HuH-7 (cell line): ENCODE measurements at regions not wholly inside any gene's neighbourhood (a gene's known extent, or its start where the extent isn't known, plus 50 kb on each side); places are given as distances from the start of the nearest gene placed in this dataset.

Experiments used
- DNase-seq: peaks from one replicate; pipeline ENCODE4 v3.0.0; 2011; ENCODE audit warnings: low spot score

- DNase-seq = no peak
Measured at GRCh38 chr11:11173316-11174025, 179.6 kb downstream of the CSNK2A3 start.

GRCh38 chr11:11171854-11172253 is 181.2 kb downstream of the CSNK2A3 start:
- no peak for DNase-seq

- no peak for DNase-seq
Measured at GRCh38 chr11:11171285-11171684, 181.8 kb downstream of the CSNK2A3 start.

- no peak for DNase-seq
Measured at GRCh38 chr11:11170352-11171084, 182.5 kb downstream of the CSNK2A3 start.

- no peak for DNase-seq
Measured at GRCh38 chr11:11169715-11170351, 183.2 kb downstream of the CSNK2A3 start.

GRCh38 chr11:11167806-11168205 is 185.2 kb downstream of the CSNK2A3 start:
- DNase-seq = no peak

- DNase-seq = no peak
Measured at GRCh38 chr11:11164334-11164690, 188.7 kb downstream of the CSNK2A3 start.

- no peak for DNase-seq
Measured at GRCh38 chr11:11163669-11164333, 189.2 kb downstream of the CSNK2A3 start.

GRCh38 chr11:11163236-11163635 is 189.8 kb downstream of the CSNK2A3 start:
- DNase-seq = peak; percentile 26

GRCh38 chr11:11157185-11157584 is 195.9 kb downstream of the CSNK2A3 start:
- DNase-seq = peak; percentile 39

GRCh38 chr11:11155962-11156815 is 196.9 kb downstream of the CSNK2A3 start:
- DNase-seq = peak; percentile 56

- DNase-seq = no peak
Measured at GRCh38 chr11:11152877-11153276, 200.2 kb downstream of the CSNK2A3 start.

GRCh38 chr11:11149671-11150459 is 203.2 kb downstream of the CSNK2A3 start:
- DNase-seq = no peak

- no peak for DNase-seq
Measured at GRCh38 chr11:11148596-11148995, 204.5 kb downstream of the CSNK2A3 start.

- DNase-seq = no peak
Measured at GRCh38 chr11:11148104-11148509, 204.9 kb downstream of the CSNK2A3 start.

GRCh38 chr11:11146830-11147229 is 206.2 kb downstream of the CSNK2A3 start:
- DNase-seq = no peak

GRCh38 chr11:11143849-11144248 is 209.2 kb downstream of the CSNK2A3 start:
- no peak for DNase-seq

- no peak for DNase-seq
Measured at GRCh38 chr11:11142430-11142829, 210.6 kb downstream of the CSNK2A3 start.

- DNase-seq = no peak
Measured at GRCh38 chr11:11141065-11141464, 212.0 kb downstream of the CSNK2A3 start.

GRCh38 chr11:11140510-11140909 is 212.5 kb downstream of the CSNK2A3 start:
- DNase-seq = no peak

- no peak for DNase-seq
Measured at GRCh38 chr11:11137339-11137738, 215.7 kb downstream of the CSNK2A3 start.
